T-helper 2 cell treated with Interferon-gamma antibody and Interleukin-4, amounts not matched to agents 100 ng/mL and 5 ng/mL, for 36 hours (primary cell): ENCODE measurements at regions not wholly inside any gene's neighbourhood (a gene's known extent, or its start where the extent isn't known, plus 50 kb on each side); places are given as distances from the start of the nearest gene placed in this dataset.
"Not testable (repeated sequence)": the region's sequence is repeated elsewhere in the genome, so short reads cannot be mapped to it uniquely, and the experiment has no call there.

ENCODE experiments used
- intact Hi-C: fragments of 100-400 bp; cut with micrococcal nuclease; formaldehyde crosslinking; loops from one replicate; pipeline ENCODE4 v1.15.1; 2023

DNA sequence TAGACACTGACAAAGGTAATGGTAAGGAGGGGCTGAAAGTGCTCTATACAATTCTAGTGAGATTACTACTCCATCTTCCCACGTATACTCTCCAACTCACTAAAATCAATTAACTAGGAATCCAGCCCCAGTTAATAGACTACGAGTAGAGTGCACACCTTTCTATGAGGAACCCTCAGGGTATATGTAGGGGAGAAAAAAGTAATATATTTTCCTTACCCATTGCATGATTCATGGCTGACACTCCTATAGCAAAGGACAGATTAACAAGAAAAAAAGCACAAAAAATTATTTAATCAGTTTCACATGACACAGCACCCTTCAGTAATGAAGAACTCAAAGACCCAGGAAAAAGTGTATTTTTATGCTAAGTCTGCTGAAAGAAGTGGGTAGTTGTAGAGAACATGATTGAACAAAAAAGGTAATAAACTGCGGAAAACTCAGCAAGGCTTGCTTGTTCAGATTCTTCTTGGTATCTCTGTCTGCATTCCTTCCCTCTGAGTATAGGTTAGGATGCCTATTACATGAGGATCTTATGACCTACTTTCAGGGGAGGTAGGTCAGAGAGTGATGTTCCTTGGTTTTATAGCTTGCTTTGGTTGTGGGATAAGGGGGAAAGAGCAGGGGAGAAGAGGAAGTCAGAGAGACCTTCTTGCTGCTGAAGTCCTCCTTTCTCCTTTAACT is 342.0 kb upstream of the DLGAP1 start:
- intact Hi-C loops, result no loop called here

- intact Hi-C loops, result no loop called here
Observed at GRCh38 chr18:4789506-4789905, 334.4 kb upstream of the DLGAP1 start.

DNA sequence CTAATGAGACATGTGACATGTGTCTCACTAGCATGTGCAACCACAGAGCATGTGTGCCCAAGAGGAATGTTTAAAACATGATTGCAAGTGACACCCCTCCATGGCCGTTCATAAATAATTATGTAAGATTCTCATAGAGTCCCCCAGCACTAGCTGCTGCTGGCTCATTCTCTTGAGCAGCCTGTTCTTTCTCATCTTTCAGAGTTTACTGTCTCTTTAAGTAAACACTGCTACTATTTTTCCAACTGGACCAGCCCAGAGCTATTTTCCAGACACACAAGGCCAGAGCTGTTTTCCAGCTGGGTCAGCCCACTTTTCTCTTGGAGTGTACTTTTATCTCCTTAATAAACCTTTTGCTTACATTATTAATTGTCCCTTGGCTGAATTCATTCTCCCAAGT is 326.8 kb upstream of the DLGAP1 start:
- intact Hi-C loops, result no loop called here

DNA sequence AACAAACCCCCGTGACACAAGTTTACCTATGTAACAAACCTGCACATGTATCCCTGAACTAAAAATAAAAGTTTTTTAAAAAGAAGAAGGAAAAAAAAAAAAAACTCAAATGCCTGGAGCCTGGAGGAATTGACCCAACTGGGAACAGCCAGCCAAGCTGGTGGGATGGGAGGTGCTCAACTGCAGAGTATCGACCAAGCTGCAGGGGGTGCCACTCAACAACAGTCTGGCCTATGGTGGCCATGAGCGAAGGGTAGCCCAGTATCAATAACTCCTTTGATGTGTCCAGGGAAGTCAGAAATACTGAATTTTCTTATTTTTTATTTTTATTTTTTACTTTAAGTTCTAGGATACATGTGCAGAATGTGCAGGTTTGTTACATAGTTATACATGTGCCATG is 310.3 kb upstream of the DLGAP1 start:
- intact Hi-C loops, result no loop called here

- intact Hi-C loops, result no loop called here
Observed at GRCh38 chr18:4762330-4762729, 307.2 kb upstream of the DLGAP1 start.

GRCh38 chr18:4758980-4759379 is 303.9 kb upstream of the DLGAP1 start:
- intact Hi-C loops, result no loop called here

DNA sequence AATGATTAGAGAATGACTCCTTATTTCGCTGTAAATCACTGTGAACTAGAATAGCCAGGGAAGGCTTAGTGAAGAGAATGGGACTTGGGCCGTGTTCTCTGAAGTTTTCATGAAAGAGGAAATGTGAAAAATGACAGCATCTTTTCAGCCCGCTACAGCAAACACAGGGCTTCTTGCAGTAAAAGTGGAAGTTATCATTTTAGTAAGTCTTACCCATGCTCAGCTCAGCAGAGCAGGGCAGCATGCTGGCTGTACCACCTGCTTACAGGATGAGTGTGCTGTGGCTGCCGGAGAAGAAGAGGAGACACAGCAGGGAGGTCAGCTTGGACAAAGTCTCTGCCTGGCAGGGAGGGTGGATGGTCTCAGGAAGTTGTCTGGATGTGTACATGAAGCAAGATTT is 300.7 kb upstream of the DLGAP1 start:
- intact Hi-C loops, result no loop called here

DNA sequence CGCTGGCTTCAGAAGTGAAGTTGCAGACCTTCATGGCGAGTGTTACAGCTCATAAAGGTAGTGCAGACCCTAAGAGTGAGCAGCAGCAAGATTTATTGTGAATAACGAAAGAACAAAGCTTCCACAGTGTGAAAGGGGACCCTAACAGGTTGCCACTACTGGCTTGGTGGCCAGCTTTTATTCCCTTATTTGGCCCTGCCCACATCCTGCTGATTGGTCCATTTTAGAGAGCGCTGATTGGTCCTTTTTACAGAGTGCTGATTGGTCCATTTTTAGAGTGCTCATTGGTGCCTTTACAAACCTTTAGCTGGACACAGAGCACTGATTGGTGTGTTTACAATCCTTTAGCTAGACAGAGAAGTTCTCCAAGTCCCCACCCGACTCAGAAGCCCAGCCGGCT is 298.0 kb upstream of the DLGAP1 start:
- intact Hi-C loops, result not testable (repeated sequence)

GRCh38 chr18:4751523-4751922 is 296.4 kb upstream of the DLGAP1 start:
- intact Hi-C loops, result no loop called here

DNA sequence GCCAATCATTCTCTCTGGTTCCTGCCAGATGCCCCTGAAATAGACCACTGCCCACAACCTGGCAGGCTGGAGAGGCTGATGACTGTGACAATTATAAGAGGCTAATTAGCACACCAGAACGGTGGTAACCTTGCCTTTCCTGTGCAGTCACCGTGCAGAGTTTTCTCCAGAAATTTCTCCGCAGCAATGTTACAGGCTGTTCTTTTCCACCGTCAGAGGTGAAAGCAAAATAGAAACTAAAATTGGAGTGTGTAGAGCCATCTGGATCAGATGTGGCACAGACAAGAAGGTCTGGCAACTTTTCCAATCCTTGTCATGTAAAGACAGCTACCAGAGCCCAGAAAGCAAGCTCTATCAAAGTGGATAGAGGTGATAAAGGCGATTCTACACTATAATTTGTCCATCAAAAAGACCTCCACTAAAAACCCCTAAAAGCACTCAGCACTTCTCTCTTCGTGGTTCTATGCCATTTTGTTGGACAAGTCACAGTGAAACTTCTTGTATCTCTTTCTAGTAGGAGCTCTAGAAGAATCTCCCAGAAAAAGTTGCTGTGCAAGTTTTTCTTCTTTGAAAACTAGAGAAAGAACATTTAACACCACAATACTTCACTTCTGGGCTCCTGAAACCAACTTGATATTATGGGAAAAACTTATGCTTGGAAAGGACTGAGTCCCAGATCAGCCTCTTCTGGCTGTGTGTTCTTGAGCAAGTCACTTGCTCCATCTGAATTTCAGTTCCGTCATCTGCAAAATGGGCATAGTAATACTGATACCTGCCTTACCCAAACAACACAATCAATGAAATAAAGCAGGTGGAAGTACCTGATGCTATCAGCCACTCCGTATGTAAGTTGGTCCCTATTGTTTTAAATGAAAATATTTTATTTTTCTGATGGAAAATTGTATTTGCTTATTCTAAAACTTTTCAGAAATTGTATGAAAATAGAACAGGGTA is 295.6 kb upstream of the DLGAP1 start:
- intact Hi-C loops, result no loop called here

GRCh38 chr18:4748975-4749374 is 293.9 kb upstream of the DLGAP1 start:
- intact Hi-C loops, result no loop called here

GRCh38 chr18:4734903-4735302 is 279.8 kb upstream of the DLGAP1 start:
- intact Hi-C loops, result no loop called here

DNA sequence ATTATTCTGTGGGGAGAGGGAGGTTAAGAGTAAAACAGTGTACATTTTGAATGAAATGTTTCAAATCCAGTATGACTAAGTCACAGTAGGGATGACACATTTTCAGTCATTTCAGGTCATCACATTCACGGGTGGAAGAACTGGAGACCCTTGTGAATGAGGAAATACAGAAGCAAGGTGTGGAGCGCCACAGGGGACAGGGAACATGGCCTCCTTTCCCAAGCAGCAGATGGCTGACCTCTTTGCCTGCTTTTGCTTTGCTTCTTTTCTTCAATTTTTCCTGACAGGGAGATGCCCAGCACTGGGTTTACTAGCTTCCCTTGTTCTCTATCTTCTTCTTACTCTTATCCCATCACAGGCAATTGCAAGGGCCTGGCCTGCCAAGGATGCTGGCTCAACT is 278.9 kb upstream of the DLGAP1 start:
- intact Hi-C loops, result no loop called here

DNA sequence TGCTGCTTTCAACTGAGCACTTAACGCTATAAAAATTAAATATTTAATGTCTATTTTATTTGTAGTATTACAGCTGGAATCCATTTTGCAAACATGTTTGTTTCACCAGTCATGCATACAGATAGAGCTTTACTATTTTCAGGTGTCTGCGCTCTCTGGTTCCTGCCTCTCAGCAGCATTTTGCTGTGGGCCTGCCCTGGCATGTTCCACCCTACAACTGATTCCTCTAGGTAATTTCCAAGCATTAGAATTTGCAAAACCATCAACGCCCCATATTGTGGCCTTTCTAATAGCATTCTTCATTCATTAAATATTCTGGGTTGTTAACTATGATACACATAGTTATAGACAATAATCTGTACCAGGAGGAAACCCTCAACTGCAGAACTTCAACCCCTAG is 266.4 kb upstream of the DLGAP1 start:
- intact Hi-C loops, result no loop called here

- intact Hi-C loops, result no loop called here
Observed at GRCh38 chr18:4720518-4720917, 265.4 kb upstream of the DLGAP1 start.

- intact Hi-C loops, result no loop called here
Observed at GRCh38 chr18:4705894-4706293, 250.8 kb upstream of the DLGAP1 start.

DNA sequence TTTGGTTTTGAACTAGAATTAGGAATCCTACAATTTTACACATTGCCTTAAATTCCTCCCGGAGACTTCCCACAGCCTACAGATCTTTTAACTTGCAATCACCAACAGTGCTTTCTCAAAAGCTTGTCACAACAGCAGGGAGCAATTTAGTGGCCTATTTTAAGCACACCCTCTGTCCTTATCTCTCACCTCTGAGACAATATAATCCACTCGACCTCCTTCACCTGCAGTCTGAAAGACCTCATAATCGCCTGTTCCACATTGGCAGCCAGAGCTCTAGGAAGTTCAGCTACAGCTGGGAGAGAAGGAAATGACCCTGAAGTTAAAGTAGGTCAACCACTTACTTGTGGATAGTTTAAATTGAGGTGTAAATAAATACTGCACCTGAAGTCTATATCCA is 249.7 kb upstream of the DLGAP1 start:
- intact Hi-C loops, result no loop called here

DNA sequence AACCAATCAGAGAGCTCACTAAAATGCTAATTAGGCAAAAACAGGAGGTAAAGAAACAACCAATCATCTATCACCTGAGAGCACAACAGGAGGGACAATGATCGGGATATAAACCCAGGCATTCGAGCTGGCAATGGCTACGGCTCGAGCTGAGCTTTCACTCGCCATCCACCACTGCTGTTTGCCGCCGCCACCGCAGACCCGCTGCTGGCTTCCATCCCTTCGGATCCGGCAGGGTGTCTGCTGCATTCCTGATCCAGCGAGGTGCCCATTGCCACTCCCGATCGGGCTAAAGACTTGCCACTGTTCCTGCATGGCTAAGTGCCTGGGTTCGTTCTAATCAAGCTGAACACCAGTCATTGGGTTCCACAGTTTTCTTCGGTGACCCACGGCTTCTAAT is 236.7 kb upstream of the DLGAP1 start:
- intact Hi-C loops, result no loop called here

DNA sequence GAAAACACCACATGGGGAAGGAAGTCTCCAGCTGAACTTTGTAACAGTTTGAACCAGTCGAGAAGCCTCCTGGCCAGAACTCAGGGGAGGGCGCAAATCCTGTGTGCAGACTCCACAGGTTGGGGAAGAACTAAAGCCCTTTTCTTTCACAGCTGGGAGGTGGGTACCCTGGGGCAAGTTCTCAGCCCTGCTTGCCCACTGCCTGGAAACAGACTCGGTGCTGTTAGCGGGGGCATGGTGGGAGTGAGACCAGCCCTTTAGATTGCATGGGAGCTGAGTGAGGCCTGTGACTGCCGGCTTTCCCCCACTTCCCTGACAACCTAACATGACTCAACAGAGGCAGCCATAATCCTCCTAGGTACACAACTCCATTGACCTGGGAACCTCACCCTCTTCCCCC is 223.6 kb upstream of the DLGAP1 start:
- intact Hi-C loops, result not testable (repeated sequence)

DNA sequence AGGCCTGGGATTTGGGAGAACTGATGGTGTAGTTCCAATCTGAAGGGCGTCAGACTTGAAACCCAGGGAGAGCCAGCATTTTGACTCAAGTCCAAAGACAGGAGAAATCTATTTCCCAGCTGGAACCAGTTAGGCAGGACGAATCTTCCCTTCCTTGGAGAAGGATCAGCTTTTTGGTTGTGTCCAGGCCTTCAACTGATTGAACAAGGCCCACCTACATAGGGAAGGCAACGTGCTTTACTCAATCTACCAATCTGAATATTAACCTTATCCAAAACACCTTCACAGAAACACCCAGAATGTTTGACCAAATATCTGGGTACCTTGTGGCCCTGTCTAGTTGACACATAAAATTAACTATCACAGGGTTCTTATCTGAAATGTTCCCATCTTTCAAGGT is 221.9 kb upstream of the DLGAP1 start:
- intact Hi-C loops, result no loop called here

- intact Hi-C loops, result no loop called here
Observed at GRCh38 chr18:4672162-4672561, 217.1 kb upstream of the DLGAP1 start.

DNA sequence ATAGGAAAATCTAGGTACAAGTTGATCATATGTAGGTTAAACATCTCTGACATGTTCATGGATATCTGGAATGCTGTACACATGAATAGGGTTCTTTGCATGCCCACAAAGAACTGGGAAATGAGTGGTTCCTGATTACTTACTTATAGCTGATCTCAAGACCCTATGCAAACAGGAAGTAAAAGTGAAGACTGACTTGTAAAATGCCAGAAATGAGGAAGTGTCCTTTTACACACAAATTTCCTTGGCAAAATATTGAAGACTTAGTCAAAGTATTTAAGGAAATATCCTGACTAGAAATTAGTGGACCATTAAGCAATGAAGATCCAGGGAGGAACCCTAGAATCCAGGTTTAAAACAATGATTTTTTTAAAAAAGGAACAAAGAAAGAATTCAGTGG is 203.7 kb upstream of the DLGAP1 start:
- intact Hi-C loops, result no loop called here

GRCh38 chr18:4653418-4653817 is 198.3 kb upstream of the DLGAP1 start:
- intact Hi-C loops, result no loop called here
